Fibroblast of skin of abdomen (primary cell): ENCODE measurements at regions not wholly inside any gene's neighbourhood (a gene's known extent, or its start where the extent isn't known, plus 50 kb on each side); places are given as distances from the start of the nearest gene placed in this dataset.

ENCODE experiments used
- DNase-seq: peaks from one replicate; pipeline ENCODE4 v3.0.0-alpha.2; 2013

DNA sequence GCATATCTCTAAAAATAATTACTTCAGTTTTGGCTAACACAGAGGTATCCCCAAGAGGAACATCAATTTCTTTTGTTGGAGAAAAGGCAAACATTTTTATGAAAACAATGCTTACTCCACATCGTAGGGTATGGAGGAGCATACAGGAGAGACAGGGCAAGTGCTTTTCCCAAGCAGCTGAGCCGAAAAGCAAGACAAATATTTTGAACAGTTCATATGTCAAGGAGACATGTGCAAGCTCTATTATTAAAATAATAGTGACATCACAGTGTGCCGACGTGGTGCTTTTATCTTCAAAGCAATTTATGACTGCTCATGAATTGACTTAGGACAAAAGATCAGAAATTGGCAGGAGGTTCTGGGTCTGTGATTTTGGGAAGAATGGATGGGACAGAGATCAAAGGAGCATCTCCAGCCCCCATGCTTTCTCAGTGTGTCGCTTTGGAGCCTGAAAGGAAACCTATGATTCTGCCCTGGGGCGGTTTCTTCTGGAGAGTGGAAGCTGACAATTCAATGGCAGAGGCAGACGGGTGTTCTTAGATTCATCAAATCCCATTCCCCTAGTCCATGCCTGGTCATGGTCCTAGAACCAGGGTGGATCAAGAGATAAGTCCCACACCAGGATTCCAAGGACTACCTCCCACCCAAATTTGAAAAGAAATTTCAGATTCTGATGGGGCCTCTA, 97.1 kb downstream of the JCAD start:
- DNase-seq: no peak

DNA sequence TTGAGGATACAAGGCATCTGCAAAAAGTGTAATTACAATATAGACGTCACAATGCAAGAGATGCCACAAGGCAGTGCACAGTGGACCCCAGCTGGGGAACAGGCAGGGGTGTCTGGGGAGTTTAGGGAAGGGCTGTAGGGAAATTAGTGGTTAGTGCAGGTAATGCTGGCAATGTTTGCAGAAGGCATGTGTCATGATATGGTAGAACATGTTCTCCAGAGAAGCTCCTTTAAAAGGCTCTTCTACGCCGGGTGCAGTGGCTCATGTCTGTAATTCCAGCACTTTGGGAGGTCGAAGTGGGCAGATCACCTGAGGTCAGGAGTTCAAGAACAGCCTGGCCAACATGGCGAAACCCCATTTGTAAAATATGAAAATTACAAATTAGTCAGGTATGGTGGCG, 98.0 kb downstream of the JCAD start:
- DNase-seq: no peak

- no peak for DNase-seq
These were observed 99.1 kb downstream of the JCAD start for GRCh38 chr10:29960261-29960660.

- DNase-seq: no peak
These were observed 99.8 kb downstream of the JCAD start for GRCh38 chr10:29959586-29959985.

DNA sequence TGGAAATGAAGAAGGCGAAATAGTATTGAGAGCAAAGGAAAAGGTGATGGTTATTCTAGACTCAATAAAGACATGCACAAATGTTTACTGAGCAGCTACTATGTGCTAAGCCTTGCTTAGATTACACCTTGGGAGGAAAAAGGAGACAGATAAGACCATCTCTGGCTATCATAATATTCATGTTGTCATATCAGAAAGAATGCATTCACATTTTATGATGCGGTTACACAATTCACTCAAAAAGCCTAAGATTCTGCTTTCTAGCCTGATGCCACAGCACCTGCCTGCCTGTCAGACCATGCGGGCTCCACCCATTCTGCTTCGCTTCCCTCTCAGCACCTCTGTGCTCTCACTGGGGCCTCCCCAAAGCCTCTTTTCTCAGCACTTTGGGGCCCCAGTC, 100.9 kb downstream of the JCAD start:
- no peak for DNase-seq

- peak; percentile 48 for DNase-seq
These were observed 101.5 kb downstream of the JCAD start for GRCh38 chr10:29957907-29958331.

DNA sequence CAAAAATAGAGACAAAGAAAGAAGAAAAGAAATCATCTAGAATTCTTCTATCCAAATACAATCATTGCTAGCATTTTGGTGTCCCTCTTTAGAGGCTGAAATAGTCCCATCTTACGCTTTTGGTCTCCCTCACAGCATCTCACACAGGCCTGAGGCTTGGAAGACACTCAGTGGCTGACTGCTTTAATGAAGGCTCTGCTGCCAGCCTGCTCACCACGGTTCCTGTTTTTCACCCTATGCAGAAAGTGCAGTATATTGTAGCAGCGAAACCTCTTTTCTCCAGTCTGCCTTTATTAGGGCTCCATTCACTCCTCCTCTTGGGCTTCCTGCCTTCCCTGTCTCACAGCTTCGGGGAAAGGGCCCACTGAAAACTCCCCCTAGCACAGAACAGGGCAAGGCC, 102.2 kb downstream of the JCAD start:
- no peak for DNase-seq

GRCh38 chr10:29956335-29956924, 103.0 kb downstream of the JCAD start:
- no peak for DNase-seq

DNA sequence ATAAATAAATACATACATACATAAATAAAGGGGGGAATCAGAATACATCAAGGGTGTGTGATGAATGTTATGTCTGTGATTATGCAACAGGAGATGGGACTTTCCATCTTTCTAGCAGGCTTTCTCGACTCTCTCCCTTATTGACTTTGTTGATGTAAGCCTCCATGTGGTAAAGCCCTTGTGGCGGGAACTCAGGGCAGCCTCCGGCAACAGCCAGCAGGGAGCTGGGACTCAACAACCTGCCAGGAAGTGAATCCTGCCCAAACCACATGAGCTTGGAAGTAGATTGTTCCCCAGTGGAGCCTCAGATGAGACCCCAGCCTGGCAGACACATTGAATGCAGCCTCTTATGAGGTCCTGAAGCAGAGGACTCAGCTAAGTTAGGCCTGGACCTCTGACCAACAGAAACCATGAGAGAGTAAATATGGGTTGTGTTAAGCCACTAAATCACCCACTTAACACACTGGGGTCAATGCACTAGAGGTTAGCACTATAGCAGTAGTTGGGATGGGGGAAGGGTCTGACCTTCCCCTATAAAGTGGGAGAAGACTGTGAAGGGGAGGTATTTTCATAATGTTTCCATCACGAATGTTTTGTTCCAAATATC, 104.0 kb downstream of the JCAD start:
- peak; percentile 36 for DNase-seq

DNA sequence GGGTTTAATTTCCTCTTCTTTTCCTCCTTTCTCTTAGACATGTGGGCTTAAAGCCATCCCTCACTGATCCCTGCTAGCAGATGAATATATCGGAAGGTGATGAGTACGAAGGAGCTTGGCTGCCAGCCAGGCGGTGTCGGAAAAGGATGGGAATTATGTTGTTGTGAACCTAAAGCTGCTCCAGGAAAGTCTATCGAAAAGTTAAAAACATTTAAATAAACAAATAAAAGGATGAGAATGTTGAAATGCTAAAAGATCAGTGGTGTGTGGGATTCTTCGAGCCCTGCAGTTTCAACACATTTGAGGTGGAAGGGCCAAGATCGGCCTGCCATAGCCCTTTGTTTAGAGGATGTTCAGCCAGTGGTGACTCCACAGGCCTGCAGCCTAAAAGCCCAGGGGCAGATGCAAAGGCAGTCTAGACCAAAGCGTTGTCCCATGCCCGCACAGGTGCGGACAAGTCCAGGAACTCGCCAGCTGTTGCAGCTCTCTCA, 107.9 kb downstream of the JCAD start:
- DNase-seq: peak; percentile 81

- peak; percentile 49 for DNase-seq
These were observed 109.0 kb downstream of the JCAD start for GRCh38 chr10:29950391-29950790.

DNA sequence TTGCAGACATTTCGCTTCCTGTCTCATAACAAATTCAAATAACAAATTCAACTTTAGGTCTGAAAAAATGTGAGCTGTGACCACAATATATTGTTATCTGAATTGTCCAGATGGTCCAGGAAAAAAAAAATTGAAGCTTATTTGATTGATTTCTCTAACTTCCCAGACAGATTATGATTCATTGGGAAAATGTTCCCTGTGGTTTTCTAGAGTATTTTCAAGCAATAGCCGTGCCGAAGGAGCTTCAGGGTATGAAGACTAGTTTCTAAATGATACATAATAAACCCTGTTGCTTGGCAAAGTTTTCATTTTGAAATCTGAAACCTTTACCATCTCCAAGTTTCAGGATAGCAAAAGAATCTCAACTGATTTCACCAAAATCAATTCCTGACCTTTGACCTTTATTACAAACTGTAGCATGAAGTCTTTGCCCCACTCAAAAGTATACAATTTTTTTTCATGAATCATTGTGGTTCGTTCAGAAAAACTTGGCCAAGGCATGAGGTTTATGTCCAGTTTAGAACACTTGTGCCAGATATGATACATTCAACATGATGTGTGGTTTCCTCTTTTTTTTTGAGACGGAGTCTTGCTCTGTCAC, 109.9 kb downstream of the JCAD start:
- peak; percentile 99 for DNase-seq

DNA sequence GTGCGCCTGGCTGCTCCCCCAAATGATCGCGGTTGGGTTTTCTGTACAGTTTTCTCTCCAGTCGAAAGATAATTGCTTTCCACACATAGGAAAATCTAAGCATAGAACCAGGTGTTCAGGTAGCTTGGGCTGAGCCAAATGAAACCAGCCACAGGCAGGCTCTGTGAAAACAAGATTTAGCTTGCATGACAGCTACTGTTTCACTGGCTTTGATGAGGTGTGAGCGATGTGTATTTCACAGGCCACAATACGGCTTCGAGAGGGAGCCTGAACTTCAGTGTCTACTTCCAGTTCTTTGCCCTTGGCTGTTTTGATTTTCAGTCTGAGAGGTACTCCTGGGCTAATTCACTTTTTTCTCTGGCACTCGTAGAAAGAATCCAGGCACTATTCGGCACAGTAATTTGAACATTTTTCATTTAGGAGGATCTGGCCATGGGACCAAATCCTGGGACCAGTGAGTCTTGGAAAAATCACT, 110.5 kb downstream of the JCAD start:
- no peak for DNase-seq

- DNase-seq: no peak
These were observed 111.7 kb downstream of the JCAD start for GRCh38 chr10:29947701-29948060.

DNA sequence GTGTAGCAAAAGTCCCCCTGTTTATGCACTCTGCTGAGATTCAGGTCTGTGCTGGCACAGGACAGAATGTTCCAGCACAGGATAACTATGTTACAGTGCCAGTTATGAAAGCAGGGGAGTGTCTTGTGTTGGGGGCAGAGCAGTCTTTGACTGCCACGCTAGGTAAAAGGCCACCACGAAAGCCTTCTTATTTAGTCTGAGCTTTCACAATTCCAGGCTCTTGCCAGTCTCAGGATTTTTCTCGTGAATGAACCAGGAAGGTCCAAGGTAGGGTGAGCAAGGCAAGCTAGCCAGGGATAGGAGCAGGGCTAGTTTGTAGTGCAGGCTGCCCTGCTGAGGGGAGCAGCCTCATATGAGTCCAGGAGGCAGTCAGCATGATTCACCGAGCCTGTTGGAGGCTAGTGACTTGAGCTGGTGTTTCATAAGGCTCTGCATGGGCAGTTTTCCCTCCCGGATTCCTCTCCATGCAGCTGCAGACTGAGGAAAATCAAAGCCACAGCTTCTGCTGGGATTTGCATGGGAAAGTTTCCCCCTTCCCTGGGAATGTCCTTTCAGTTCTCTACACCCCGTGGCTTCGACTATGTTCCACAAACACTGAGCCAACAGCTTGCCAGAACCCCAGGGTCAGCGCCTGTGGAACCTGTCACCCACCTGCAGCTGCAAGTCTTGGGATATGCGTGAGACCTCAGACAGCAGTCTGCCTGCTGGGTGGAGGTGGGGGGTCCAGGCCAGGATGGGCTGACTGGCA, 112.3 kb downstream of the JCAD start:
- DNase-seq: peak; percentile 91

DNA sequence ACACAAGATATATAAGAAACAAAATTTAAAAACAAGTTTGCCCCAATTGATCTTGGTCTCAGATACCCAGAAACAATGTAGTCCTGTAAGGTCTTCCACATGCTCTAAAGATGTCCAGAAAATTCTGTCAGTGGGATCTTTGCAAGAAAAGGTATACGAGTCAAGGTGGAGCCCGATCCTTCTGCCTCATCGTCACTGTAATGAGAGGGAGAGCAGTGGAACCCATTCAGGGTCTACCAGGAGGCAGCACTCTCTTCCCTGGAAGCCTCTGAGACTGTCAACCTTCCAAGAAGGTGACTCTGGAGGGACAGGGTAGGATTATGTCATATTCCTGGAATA, 112.8 kb downstream of the JCAD start:
- no peak for DNase-seq

GRCh38 chr10:29941476-29941875, 117.9 kb downstream of the JCAD start:
- no peak for DNase-seq

- no peak for DNase-seq
These were observed 126.4 kb downstream of the JCAD start for GRCh38 chr10:29932991-29933390.

- DNase-seq: no peak
These were observed 127.6 kb downstream of the JCAD start for GRCh38 chr10:29931833-29932232.

- no peak for DNase-seq
These were observed 130.4 kb downstream of the JCAD start for GRCh38 chr10:29929006-29929405.

- DNase-seq: peak; percentile 64
These were observed 132.7 kb downstream of the JCAD start for GRCh38 chr10:29926693-29927048.

DNA sequence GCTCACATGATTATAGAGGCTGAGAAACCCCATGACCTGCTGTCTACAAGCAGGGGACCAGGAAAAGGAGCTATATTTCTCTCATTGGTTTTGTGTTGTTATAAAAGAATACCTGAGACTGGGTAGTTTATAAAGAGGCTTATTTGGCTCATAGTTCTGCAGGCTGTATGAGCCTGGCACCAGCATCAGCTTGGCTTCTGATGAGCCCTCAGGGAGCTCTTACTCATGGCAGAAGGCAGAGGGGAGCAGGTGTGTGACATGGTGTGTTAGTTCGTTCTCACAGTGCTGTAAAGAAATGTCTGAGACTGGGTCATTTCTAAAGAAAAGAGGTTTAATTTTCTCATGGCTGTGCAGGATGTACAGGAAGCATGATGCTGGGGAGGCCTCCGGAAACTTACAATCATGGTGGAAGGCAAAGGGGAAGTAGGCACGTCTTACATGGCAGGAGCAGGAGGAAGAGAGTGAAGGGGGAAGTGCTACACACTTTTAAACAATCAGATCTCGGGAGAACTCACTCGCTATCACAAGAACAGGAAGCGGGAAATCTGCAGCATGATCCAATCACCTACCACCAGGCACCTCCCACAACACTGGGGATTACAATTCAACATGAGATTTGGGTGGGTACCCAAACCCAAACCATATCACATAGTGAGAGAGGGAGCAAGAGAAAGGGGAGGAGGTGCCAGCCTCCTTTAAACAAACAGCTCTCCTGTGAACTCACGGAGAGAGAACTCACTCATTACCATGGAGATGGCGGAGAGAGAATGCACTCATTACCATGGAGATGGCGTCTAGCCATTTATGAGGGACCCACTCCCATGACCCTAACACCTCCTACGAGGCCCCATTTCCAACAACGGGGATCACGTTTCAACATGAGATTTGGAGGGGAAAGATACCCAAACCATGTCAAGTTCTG, 133.4 kb downstream of the JCAD start:
- no peak for DNase-seq
